Tibial nerve (tissue), 4 donors: ENCODE measurements at regions not wholly inside any gene's neighbourhood (a gene's known extent, or its start where the extent isn't known, plus 50 kb on each side); places are given as distances from the start of the nearest gene placed in this dataset.

Experiments used
- DNase-seq, 2 donors: peaks; one replicate each; pipeline ENCODE4 v3.0.0-alpha.2; 2019; ENCODE audit warnings: low spot score in 2 of 2
- H3K27ac ChIP-seq, 4 donors: fragments of 200-600 bp; sonication (generic) in 3 of 4; one replicate each; pipeline ENCODE4 v1.5.1; 2017 to 2019; ENCODE audit warnings: mild to moderate bottlenecking in 1 of 4
- H3K27me3 ChIP-seq, 2 donors: fragments of 200-600 bp; sonication (generic) in 1 of 2; one replicate each; pipeline versions ENCODE4 v1.5.1 to v1.6.0; 2017 to 2019
- H3K36me3 ChIP-seq, 3 donors: fragments of 200-600 bp; sonication (generic); one replicate each; pipeline ENCODE4 v1.5.1; 2018 to 2019
- H3K4me1 ChIP-seq, 4 donors: fragments of 200-600 bp; sonication (generic) in 3 of 4; one replicate each; pipeline ENCODE4 v1.5.1; 2017 to 2019
- H3K4me3 ChIP-seq, 4 donors: fragments of 200-600 bp; sonication (generic) in 3 of 4; one replicate each; pipeline ENCODE4 v1.5.1; 2017 to 2019; ENCODE audit warnings: mild to moderate bottlenecking in 1 of 4, moderate library complexity in 1 of 4
- H3K9me3 ChIP-seq, 4 donors: fragments of 200-600 bp; sonication (generic) in 3 of 4; one replicate each; pipeline ENCODE4 v1.5.1; 2017 to 2019
- EP300 ChIP-seq, 2 donors: sonication (generic); formaldehyde crosslinking; IDR thresholded peaks; one replicate each; pipeline ENCODE4 v1.6.1; 2017; ENCODE audit warnings: antibody characterized with exemption in 2 of 2, mild to moderate bottlenecking in 1 of 2
- POLR2A ChIP-seq, 2 donors: fragments of 450-650 bp; IDR thresholded peaks; one replicate each; pipeline ENCODE4 v1.6.1; 2017; ENCODE audit warnings: antibody characterized with exemption in 2 of 2, mild to moderate bottlenecking in 2 of 2, moderate library complexity in 2 of 2
- whole genome bisulfite sequencing, 2 donors: methylation state at CpG; one replicate each; pipeline ENCODE4 v1.1.5; 2018; 5-methylcytosine and 5-hydroxymethylcytosine counted together
- TF ChIP-seq, protein P1 (sequence below), 5 experiments: fragments of 200-600 bp in 3 of 5; fragments of 450-650 bp in 2 of 5; sonication (generic) in 3 of 5; IDR thresholded peaks; one replicate each; pipeline ENCODE4 v1.5.1; 2016 to 2019; ENCODE audit warnings: antibody characterized with exemption in 5 of 5, mild to moderate bottlenecking in 3 of 5, moderate library complexity in 2 of 5

DNA sequence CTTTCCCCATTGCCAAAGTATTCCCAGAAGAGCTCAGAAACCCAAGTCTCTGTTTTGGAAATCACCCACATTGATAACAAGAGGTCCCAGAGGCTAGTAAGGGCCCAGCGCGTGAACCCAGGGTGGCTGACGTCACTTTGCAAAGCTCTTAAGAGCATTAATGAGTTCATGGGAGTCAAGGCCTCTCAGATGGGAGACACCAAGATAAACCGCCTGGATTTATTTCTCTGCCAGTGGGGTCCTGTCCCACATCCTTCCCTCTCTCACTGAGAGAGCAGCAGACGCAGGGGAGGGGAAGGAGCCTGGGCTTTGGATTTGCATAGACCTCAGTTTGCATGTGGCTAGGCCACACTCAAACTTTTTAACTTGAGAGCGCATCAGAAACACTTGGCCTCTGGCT lies 184.8 kb upstream of the PDE1C start:
- Histone ChIP-seq H3K9me3 (no peaks in the 10 kb centered on the region), H3K27ac (peak overlapping the region in 1 of 4 donors; percentile 20), H3K27me3 (no peaks in the 10 kb centered on the region), H3K4me1 (peaks cover 0 to 27% (median 4%) of the 10 kb centered on the region in 4 donors), H3K36me3 (no peaks in the 10 kb centered on the region), H3K4me3 (no peak overlapping the region)
- 28 to 52% methylated on average over 6 of the region's 6 CpGs for WGBS, 2 donors
- TF ChIP-seq EP300 (IDR thresholded peaks at IDR 0.05) (no peak), POLR2A (IDR thresholded peaks at IDR 0.05) (no peak)
- TF ChIP-seq, protein P1, sequence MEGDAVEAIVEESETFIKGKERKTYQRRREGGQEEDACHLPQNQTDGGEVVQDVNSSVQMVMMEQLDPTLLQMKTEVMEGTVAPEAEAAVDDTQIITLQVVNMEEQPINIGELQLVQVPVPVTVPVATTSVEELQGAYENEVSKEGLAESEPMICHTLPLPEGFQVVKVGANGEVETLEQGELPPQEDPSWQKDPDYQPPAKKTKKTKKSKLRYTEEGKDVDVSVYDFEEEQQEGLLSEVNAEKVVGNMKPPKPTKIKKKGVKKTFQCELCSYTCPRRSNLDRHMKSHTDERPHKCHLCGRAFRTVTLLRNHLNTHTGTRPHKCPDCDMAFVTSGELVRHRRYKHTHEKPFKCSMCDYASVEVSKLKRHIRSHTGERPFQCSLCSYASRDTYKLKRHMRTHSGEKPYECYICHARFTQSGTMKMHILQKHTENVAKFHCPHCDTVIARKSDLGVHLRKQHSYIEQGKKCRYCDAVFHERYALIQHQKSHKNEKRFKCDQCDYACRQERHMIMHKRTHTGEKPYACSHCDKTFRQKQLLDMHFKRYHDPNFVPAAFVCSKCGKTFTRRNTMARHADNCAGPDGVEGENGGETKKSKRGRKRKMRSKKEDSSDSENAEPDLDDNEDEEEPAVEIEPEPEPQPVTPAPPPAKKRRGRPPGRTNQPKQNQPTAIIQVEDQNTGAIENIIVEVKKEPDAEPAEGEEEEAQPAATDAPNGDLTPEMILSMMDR (IDR thresholded peaks at IDR 0.05), result no peak
- no peak for DNase-seq

DNA sequence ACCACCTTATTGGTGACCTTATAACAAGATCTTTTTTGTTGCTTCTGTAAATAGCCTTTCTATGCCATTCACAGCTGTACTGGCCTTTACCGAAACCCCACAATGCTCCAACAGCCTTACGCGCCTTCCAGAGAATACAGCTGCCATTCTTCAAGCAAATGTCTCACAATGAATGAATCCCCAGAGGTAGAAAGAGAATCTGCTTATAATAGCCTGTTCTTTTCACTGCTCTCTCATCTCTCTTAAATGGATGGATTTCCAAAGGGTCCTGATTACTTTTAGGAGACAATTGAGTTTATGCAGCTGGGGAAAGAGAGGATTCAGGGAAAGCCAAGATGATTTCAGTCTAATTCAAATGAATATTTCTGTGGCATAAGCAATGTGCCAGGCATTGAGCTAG lies 183.1 kb upstream of the PDE1C start:
- Histone ChIP-seq H3K9me3 (no peaks in the 10 kb centered on the region), H3K27ac (no peak overlapping the region), H3K4me1 (peaks cover 0 to 26% (median 0%) of the 10 kb centered on the region in 4 donors), H3K27me3 (no peaks in the 10 kb centered on the region), H3K36me3 (no peaks in the 10 kb centered on the region), H3K4me3 (no peak overlapping the region)
- no peak for DNase-seq
- 42 to 50% methylated on average over 3 of the region's 3 CpGs for WGBS, 2 donors
- TF ChIP-seq POLR2A (IDR thresholded peaks at IDR 0.05) (no peak), EP300 (IDR thresholded peaks at IDR 0.05) (no peak)
- TF ChIP-seq, protein P1 (IDR thresholded peaks at IDR 0.05), result no peak

DNA sequence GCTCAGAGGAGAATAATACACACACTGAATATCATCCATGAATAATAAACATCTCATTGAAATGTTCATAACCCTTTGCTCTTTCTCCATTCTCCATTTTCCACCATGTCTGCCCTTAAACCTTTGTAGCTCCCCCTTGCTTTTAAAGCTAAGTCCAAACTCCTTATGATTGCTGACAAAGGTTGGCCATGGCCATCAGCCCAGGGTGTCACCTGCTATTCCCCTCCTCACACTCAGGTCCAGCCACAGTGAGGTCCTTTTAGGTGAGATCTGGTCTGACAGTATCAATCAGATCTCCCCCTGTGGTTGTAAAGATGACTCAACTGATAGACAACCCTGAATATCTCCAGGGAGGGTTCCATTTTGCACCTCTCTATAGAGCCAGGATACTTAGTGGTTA lies 181.5 kb upstream of the PDE1C start:
- Histone ChIP-seq H3K4me3 (no peak overlapping the region), H3K27me3 (no peaks in the 10 kb centered on the region), H3K36me3 (no peaks in the 10 kb centered on the region), H3K9me3 (no peaks in the 10 kb centered on the region), H3K4me1 (peaks cover 0 to 26% (median 0%) of the 10 kb centered on the region in 4 donors), H3K27ac (no peak overlapping the region)
- TF ChIP-seq, protein P1 (IDR thresholded peaks at IDR 0.05), result no peak
- no peak for TF ChIP-seq POLR2A (IDR thresholded peaks at IDR 0.05)
- no peak for TF ChIP-seq EP300 (IDR thresholded peaks at IDR 0.05)
- no peak for DNase-seq

DNA sequence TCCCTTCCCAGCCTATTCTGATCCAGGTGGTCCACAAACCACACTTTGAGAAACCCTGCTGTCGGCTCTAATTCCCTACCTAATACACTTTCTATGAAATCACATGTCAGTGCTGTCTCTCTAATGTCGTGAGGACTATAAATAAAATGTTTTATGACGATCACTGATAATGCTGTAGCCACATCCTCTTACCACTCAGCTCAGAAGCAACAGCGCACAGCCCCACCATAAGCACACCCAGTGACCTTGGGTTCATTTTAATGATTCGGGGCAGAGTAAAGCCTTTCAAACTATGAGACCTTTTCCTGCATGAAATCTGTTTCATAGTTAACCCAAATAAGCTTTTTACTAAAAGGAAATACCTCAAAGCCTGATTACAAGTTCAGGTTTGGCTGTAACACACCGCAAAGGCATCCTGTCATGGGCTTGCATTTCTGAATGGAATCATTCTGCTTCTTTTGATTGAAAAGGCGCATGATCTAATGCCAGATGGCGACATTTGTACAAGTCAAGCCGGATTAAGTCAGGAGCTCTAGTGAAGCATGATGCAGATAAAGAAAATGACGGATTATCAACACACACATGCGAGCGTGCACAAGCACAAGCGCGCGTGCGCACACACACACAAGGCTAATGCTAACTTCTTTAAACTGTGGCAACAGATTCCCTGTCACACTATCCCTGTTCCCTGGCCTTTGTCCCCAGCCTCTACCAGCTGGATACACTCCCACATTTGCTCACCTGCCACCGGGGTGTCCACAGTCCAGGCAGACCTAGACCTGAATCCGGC lies 180.5 kb upstream of the PDE1C start:
- H3K27me3 ChIP-seq, result no peaks in the 10 kb centered on the region
- no peaks in the 10 kb centered on the region for H3K9me3 ChIP-seq
- peaks cover 0 to 25% (median 0%) of the 10 kb centered on the region in 4 donors for H3K4me1 ChIP-seq
- WGBS, 2 donors, result 58 to 75% methylated on average over 18 of the region's 18 CpGs
- no peak overlapping the region for H3K4me3 ChIP-seq
- no peak for TF ChIP-seq POLR2A (IDR thresholded peaks at IDR 0.05)
- TF ChIP-seq EP300 (IDR thresholded peaks at IDR 0.05), result no peak
- TF ChIP-seq, protein P1 (IDR thresholded peaks at IDR 0.05), result no peak
- no peak overlapping the region for H3K27ac ChIP-seq
- no peak for DNase-seq
- no peaks in the 10 kb centered on the region for H3K36me3 ChIP-seq

DNA sequence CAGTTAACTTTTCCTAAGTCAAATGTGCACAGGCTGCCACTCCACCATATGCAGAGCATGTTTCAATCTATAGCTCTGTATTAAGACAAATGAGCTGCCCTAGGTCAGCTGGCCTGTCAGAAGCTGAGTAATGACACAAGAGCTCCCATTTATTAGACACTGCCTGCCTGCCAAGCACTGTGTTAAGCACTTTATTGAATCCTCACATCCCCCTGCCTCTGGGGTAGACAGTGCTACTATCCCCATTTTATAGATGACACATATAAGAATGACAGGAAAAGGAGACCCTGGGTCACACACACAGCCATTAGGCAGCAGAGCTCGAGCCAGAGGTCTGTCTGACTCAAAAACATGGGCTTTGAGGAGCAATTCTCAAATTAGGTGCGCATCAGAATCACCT lies 179.8 kb upstream of the PDE1C start:
- no peak overlapping the region for H3K4me3 ChIP-seq
- H3K27ac ChIP-seq, result no peak overlapping the region
- no peaks in the 10 kb centered on the region for H3K9me3 ChIP-seq
- H3K27me3 ChIP-seq, result no peaks in the 10 kb centered on the region
- peaks cover 0 to 18% (median 0%) of the 10 kb centered on the region in 4 donors for H3K4me1 ChIP-seq
- TF ChIP-seq, protein P1 (IDR thresholded peaks at IDR 0.05), result no peak
- TF ChIP-seq POLR2A (IDR thresholded peaks at IDR 0.05), result no peak
- TF ChIP-seq EP300 (IDR thresholded peaks at IDR 0.05), result no peak
- no peaks in the 10 kb centered on the region for H3K36me3 ChIP-seq
- 57 to 67% methylated on average over 2 of the region's 2 CpGs for WGBS, 2 donors
- DNase-seq, result no peak
